Type B pancreatic cell (in vitro differentiated cells): ENCODE measurements at regions not wholly inside any gene's neighbourhood (a gene's known extent, or its start where the extent isn't known, plus 50 kb on each side); places are given as distances from the start of the nearest gene placed in this dataset.
"Not testable (repeated sequence)": the region's sequence is repeated elsewhere in the genome, so short reads cannot be mapped to it uniquely, and the experiment has no call there.

Experiments
- DNase-seq: peaks from one replicate; pipeline ENCODE4 v3.0.0; 2021; ENCODE audit warnings: mixed read lengths; ENCODE audit not compliant: unreplicated experiment; ENCODE audit errors: extremely low spot score
- H3K27ac Mint-ChIP-seq: 2 replicates; pipeline ENCODE4 v1.8.0; 2021; ENCODE audit warnings: mild to moderate bottlenecking, mixed read lengths
- H3K27me3 Mint-ChIP-seq: 2 replicates; pipeline ENCODE4 v1.8.0; 2021; ENCODE audit warnings: mixed read lengths
- H3K36me3 Mint-ChIP-seq: 2 replicates; pipeline ENCODE4 v1.8.0; 2021; ENCODE audit warnings: mixed read lengths
- H3K4me1 Mint-ChIP-seq: one replicate; pipeline ENCODE4 v1.8.0; 2021; ENCODE audit warnings: mixed read lengths; ENCODE audit not compliant: unreplicated experiment
- H3K4me3 Mint-ChIP-seq: 2 replicates; pipeline ENCODE4 v1.8.0; 2021; ENCODE audit warnings: mild to moderate bottlenecking, mixed read lengths
- H3K9me3 Mint-ChIP-seq: 2 replicates; pipeline ENCODE4 v1.8.0; 2021; ENCODE audit warnings: mixed read lengths
- TF ChIP-seq, protein P1 (sequence below): fragments of 200-600 bp; sonication (generic); conservative IDR thresholded peaks from 2 replicates; pipeline ENCODE4 v1.5.0; 2021; ENCODE audit warnings: antibody characterized with exemption, mild to moderate bottlenecking

GRCh38 chr9:31325778-31326177, 1058.7 kb upstream of the ACO1 start:
- Mint-ChIP-seq H3K4me1 (no peaks in the 10 kb centered on the region), H3K27me3 (peaks cover 4% of the 10 kb centered on the region), H3K9me3 (no peaks in the 10 kb centered on the region), H3K36me3 (no peaks in the 10 kb centered on the region), H3K4me3 (no peak overlapping the region), H3K27ac (no peak overlapping the region)
- DNase-seq: no peak
- TF ChIP-seq, protein P1, sequence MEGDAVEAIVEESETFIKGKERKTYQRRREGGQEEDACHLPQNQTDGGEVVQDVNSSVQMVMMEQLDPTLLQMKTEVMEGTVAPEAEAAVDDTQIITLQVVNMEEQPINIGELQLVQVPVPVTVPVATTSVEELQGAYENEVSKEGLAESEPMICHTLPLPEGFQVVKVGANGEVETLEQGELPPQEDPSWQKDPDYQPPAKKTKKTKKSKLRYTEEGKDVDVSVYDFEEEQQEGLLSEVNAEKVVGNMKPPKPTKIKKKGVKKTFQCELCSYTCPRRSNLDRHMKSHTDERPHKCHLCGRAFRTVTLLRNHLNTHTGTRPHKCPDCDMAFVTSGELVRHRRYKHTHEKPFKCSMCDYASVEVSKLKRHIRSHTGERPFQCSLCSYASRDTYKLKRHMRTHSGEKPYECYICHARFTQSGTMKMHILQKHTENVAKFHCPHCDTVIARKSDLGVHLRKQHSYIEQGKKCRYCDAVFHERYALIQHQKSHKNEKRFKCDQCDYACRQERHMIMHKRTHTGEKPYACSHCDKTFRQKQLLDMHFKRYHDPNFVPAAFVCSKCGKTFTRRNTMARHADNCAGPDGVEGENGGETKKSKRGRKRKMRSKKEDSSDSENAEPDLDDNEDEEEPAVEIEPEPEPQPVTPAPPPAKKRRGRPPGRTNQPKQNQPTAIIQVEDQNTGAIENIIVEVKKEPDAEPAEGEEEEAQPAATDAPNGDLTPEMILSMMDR: no peak

DNA sequence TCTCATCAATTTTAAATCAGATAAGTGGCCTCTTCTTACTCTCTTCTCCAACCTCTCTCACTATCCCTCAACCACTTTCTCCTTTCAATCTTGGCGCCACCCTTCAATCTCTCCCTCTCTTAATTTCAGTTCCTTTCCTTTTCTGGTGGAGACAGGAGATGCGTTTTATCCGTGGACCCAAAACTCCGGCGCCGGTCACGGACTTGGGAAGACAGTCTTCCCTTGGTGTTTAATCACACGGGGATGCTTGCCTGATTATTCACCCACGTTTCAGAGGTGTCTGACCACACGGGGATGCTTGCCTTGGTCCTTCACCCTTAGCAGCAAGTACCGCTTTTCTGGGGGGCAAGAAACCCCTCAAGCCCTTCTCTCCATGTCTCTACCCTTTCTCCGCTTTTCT, 1057.6 kb upstream of the ACO1 start:
- H3K4me3 Mint-ChIP-seq, H3K27me3 Mint-ChIP-seq, H3K36me3 Mint-ChIP-seq, DNase-seq, H3K9me3 Mint-ChIP-seq, H3K27ac Mint-ChIP-seq, H3K4me1 Mint-ChIP-seq: not testable (repeated sequence)

DNA sequence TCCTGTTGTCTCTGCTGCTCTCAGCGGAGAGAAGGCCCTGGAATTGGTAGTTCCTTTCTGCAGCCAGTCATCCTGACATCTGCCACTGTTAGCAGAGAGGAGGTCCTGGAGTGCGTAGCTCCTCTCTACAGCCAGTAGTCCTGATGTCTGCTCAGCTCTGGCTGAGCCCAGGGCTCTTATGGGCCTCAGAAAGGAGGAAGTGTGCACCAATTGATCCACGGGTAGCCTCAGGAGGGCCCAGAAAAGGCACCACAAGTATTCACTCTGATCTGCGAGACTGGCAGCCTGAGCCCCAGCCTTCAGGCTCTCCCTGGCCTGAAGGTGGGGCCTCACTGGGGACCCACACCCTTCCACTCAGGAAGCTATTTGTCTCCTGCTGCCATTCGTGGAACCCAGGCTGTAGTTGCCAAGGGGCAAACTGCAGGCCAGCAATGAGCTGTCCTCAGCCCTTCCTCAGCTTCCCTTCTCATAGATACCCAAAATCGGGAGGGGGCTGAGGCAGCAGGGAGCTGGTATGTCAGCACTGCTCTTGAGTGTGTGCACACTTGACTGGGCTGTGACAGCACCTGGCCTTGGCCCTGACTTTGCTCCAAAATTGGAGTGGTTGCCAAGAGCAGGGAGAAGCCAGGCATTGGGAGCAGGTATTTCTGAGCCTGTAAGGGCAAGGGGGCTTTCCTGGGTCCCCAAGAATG, 1049.5 kb upstream of the ACO1 start:
- Mint-ChIP-seq H3K4me3 (no peak overlapping the region), H3K9me3 (no peaks in the 10 kb centered on the region), H3K27me3 (no peaks in the 10 kb centered on the region), H3K36me3 (no peaks in the 10 kb centered on the region), H3K4me1 (no peaks in the 10 kb centered on the region), H3K27ac (no peak overlapping the region)
- DNase-seq: no peak
- TF ChIP-seq, protein P1: no peak

DNA sequence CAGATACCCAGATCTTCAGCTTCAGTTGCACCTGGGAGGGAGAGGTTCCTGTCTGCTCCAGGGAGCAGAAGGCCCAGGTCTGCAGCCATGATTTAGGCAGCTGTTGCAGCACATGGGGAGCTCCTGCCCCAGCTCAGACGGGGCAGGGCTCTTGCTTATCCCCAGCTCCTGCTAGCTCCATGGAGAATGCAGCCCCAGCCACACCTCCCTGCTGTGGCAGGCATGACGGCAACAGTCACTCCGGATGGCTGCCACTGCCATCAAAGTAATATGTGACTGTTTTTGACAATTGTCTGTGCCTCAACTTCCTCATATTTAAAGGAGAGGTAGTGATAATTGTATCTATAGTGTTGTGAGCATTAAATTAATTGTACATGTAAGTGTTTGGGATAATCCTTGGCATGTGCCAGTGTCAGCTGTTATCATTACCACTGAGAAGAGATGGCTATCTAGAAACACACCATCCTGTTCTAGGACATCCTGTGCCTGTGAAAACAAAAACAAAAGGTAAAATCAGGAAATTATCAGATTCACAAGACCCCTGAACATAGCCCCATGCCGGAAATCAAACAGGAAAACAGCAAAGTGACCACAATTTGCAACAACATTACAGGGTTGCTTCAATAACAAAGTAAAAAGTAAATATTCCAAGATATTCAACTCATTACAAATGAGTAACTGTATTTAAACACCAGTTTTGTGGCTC, 1048.8 kb upstream of the ACO1 start:
- no peak for DNase-seq
- TF ChIP-seq, protein P1: no peak
- Mint-ChIP-seq H3K36me3 (no peaks in the 10 kb centered on the region), H3K4me3 (no peak overlapping the region), H3K4me1 (no peaks in the 10 kb centered on the region), H3K9me3 (no peaks in the 10 kb centered on the region), H3K27ac (no peak overlapping the region), H3K27me3 (no peaks in the 10 kb centered on the region)

GRCh38 chr9:31336386-31336785, 1048.1 kb upstream of the ACO1 start:
- H3K27me3 Mint-ChIP-seq: no peaks in the 10 kb centered on the region
- no peak for DNase-seq
- no peaks in the 10 kb centered on the region for H3K4me1 Mint-ChIP-seq
- H3K36me3 Mint-ChIP-seq: no peaks in the 10 kb centered on the region
- no peak overlapping the region for H3K27ac Mint-ChIP-seq
- no peaks in the 10 kb centered on the region for H3K9me3 Mint-ChIP-seq
- no peak overlapping the region for H3K4me3 Mint-ChIP-seq
- TF ChIP-seq, protein P1: no peak

DNA sequence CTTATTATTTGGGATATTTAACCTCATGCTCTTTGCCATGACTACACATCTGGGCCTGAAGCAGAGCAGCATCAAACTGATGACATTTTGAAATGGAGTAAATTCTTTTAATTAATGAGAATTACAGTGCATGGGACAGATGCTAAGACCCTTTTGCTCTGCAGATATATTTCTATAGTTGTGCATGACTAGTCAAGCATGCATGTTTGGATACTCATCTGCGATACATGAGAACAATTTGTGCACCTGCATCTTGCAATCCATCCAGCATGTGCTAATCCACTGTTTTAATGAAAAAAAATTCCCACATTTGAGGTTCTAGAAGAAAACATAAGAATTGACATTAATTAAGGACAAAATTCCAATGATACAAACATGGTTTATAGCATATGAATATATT, 1047.6 kb upstream of the ACO1 start:
- DNase-seq: no peak
- Mint-ChIP-seq H3K36me3 (no peaks in the 10 kb centered on the region), H3K4me3 (no peak overlapping the region), H3K27ac (no peak overlapping the region), H3K4me1 (no peaks in the 10 kb centered on the region), H3K27me3 (no peaks in the 10 kb centered on the region), H3K9me3 (no peaks in the 10 kb centered on the region)
- TF ChIP-seq, protein P1: no peak
